T1000 (cell line): ENCODE measurements at regions not wholly inside any gene's neighbourhood (a gene's known extent, or its start where the extent isn't known, plus 50 kb on each side); places are given as distances from the start of the nearest gene placed in this dataset.

ENCODE experiments used
- DNase-seq: peaks from one replicate; lab custom pipeline; 2025; ENCODE audit warnings: mixed read lengths; lab: John Stamatoyannopoulos, UW

- DNase-seq, result no peak
Observed at GRCh38 chr2:15045054-15045453, 412.5 kb downstream of the LRATD1 start.

DNA sequence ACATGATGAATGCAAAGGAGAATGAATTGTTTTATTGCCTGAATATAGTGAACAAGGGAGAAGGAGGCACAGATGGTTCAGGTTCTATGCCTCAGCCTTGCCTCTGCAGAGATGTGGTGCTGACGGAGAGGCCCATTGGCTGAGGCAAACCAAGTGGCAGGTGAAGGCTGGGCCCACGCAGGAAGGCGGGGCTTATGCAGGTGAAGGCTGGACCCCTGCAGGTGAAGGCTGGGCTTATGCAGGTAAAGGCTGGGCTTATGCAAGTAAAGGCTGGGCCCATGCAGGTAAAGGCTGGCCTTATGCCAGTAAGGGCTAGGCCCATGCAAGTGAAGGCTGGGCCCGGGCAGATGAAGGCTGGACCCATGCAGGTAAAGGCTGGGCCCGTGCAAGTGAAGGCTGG lies 414.7 kb downstream of the LRATD1 start:
- no peak for DNase-seq

DNA sequence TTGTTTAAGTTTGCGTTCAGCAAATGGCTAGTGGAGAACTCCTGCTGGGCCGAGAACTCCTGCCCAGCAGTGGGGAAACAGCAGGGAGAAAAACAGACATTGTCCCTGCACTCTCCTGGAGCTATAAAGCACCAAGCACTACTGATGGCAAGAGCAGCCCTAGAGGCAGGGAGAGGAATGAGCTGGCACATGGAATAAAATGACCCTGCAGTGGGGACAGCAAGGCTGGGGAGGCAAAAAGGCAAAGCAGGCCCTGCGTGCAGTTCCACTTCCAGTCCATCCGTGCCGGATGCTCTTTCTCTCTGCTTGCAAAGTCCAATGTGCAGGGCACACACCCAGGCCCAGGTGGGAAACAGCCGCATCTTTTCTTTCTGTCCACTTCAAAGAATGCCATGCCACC lies 415.5 kb downstream of the LRATD1 start:
- no peak for DNase-seq

GRCh38 chr2:15049096-15049993 lies 416.8 kb downstream of the LRATD1 start:
- DNase-seq, result no peak

DNA sequence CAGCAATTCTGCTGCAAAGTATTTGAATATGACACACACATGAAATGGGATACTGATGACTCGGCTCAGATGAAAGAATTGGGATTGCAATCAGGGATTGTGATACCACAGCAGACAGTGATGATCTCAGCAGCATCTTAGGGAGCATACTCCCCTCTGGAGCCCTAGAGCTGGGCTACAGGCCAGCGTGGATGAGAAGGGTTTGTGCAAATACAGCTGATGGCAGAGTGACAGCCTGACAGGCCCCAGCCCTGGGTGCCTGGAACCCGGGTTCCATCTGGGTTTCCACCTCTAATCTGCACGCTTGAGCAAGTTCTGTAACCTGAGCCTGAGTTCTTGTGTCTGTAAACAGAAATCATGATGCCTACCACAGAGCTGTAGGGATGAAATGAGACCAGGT lies 418.0 kb downstream of the LRATD1 start:
- peak; percentile 25 for DNase-seq

DNA sequence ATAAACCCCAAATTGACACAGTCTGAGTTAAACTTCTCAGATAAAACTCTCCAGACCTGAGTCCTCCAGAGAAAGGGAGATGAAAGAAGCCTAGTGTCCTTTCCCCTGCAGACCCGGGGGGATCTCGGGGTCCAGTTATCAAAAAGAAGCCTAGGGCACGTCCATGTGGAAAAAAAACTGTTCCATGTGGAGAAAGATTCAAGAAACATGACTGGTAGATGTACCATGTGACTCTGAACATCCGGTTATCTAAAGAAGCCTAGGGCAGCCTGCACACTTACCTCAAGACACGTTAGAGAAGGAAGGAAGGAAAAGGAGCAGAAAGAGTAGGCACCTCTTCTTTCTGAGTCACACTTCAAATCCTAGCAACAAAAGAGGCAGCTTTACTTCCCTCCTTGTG lies 421.0 kb downstream of the LRATD1 start:
- DNase-seq, result no peak

DNA sequence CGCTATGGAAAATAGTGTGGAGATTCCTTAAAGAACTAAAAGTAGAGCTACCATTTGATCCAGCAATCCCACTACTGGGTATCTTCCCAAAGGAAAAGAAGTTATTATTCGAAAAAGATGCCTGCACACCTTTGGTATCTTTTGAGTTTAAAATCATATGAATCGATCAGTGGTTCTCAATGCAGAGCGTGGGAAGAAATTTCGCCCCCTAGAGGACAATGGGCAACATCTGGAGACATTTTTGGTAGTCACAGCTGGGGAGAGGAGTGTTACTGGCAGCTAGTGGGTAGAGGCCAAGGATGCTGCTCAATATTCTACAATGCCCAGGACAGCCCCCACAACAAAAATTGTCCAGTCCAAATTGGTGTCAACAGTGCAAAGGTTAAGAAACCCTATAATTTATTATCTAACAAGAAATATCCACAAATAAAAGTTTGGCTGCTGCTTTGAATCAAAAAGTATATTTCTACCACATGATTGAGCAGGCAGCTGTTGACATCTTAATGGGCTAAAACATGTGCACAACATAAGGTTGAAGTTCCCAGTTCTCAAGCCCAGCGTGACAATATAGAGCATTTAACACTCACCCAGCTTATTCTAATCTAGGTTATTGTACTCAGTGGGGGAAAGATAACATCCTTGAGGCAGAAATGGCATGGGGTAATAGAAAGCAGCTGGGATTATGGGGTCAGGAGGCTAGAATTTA lies 425.7 kb downstream of the LRATD1 start:
- DNase-seq, result no peak

DNA sequence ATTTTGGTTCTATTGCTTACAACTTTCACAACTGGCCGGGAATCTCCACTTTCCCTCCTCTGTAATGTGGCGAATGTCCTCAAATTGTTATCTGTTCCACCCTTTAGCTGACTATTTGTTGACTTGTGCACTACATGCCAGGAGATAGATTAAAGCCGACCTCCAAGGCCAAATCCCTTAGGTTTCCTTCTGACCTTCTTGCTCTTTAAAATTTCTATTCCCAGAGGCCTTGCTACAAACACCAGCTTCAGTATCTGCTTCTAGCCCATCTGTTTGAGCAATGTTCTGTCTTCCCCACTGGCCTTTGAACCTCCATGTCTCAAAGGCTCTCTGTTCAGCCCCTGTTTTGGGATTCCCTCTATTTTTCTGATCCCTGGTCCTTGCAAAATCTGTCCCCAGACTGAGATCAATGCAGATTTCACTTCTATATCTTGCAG lies 426.2 kb downstream of the LRATD1 start:
- no peak for DNase-seq

- no peak for DNase-seq
Observed at GRCh38 chr2:15059870-15060512, 427.5 kb downstream of the LRATD1 start.

GRCh38 chr2:15061268-15061667 lies 428.8 kb downstream of the LRATD1 start:
- no peak for DNase-seq

GRCh38 chr2:15066138-15066537 lies 433.6 kb downstream of the LRATD1 start:
- no peak for DNase-seq

- no peak for DNase-seq
Observed at GRCh38 chr2:15069149-15069548, 436.6 kb downstream of the LRATD1 start.

GRCh38 chr2:15072836-15073235 lies 440.3 kb downstream of the LRATD1 start:
- DNase-seq, result no peak

DNA sequence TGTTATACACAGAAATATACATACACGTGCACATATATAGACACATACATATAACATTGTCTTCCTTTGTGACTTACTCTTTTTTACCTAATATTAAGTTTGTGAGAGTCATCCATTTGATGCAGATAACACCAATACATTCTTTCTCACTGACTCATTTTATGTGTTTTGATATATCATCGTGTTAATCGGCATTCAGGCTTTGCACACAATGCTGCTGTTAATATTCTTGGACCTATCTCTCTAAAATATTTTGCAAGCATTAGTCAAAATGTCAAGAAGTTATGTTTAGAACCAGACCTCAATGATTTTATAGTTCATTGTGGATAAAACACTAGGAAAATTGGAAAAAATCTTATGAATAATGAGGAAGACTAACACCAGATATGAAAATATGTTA lies 441.1 kb downstream of the LRATD1 start:
- DNase-seq, result no peak

DNA sequence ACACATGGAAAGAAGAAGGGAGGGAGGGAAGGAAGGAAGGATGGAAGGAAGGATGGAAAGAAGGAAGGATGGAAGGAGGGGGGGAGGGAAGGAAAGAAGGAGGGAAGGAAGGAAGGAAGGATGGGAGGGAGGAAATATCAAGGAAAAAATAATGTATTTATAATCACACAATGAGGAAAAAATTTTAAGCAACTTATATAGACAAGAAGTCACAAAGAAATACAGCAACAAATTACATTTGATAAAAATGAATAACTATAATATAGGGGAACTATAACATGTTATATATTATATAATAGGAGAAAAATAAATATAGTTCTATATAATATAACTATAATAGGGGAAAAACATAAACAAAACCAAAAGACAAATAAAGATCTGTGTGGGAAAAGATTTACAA lies 441.8 kb downstream of the LRATD1 start:
- DNase-seq, result no peak

DNA sequence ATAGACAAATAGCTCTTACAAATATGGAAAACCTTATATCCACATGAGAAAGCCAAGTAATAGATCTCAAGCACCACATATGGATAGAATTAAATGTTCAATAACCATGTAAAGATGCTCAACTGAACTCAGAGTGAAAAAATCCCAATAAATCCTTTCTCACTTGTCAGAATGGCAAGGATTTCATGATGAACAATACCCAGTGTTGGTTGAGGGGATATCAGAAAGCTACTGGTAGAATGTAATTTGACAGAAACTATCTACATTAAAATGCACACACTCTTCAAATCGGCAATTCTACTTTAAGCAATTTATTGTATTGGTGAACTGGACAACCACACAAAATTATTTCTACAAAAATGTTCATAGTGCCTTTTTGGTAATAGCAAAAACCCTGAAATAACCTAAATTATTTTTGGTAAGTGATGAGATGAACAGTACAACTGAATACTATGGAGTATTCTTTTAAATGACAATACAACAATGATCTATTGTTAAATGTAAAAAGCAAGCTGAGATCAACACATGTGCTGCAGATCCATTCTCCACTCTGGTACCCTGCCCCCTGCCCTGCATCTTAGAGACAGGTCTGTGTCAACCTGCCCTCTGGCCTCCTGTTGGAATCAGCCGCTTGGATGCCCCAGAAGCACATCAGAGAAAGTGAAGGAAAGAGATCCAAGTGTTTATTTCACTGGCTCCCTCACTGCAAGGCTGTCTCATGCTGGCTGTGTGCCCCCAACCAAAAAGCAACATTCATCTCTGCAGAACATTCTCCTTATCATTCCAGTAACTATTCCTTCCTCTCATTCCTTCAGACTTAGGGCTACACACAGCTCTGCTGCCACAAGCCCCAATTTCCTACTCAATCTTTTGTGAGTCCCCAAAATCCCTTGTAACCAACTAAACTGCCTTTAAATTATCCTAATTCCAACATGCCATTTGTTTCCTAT lies 442.5 kb downstream of the LRATD1 start:
- DNase-seq, result no peak

GRCh38 chr2:15076668-15077067 lies 444.2 kb downstream of the LRATD1 start:
- no peak for DNase-seq

DNA sequence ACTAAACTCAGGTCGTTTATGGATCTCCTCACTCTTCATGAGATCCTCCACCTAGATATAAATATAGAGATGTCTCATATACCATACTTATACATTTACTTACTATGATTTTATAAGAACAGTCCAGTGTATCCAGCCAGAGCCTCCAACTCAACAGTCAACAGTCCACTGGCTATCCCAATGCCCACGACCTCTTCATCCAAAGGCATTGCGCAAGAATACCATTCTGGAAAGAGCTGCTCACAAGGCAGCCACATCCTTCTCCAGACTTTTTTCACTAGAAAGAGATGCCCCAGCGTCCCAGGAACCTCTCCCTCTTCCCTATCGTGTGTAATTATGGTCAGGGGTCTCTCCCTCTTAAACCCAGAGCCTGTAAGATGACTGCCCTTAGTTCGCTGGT lies 448.8 kb downstream of the LRATD1 start:
- DNase-seq, result no peak

DNA sequence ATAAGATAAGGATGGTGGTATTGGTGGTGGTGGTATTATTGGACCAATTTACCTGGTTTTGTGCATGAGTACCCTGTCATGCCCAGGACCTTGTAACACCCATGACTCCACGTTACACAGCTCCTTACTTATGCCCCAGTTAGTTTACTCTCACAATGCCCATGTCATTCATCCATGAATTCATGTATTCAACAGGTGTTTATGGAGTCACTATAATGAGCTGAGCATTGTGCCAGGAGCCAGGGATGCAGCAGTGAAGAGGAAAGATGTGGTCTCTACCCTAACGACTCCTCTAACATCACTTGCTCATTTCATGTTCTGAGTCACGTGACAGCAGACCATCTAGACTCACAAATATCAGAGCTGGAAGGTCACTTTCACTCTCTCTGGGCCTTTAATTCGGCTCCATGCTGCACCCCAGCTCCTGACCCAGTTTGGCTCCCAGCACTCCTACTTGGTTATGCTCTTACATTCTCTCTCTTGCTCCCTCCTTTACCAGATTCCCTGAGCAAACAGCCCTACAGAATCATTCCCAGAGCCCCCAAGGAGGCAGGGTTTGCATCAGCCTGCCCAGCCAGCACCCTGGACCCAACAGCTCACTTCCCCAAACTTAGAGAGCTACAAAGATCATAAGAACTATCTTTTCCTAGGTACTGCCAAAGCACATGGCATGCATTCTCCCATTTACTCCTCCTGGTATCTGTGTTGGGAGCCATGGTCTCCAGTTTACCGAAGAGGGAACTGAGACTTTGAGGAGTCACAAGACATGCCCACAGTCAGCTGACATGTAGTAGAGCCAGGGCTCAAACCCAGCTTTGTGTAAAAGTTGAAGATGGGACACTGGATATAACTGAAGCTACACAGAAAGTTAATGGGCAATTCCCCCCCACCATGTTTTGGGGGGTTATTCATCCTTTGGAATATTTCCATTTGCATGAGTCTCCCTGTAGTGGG lies 449.9 kb downstream of the LRATD1 start:
- no peak for DNase-seq

GRCh38 chr2:15084826-15085489 lies 452.4 kb downstream of the LRATD1 start:
- DNase-seq, result no peak
